ENCODE measurements at regions not wholly inside any gene's neighbourhood (a gene's known extent, or its start where the extent isn't known, plus 50 kb on each side); places are given as distances from the start of the nearest gene placed in this dataset.

DNA sequence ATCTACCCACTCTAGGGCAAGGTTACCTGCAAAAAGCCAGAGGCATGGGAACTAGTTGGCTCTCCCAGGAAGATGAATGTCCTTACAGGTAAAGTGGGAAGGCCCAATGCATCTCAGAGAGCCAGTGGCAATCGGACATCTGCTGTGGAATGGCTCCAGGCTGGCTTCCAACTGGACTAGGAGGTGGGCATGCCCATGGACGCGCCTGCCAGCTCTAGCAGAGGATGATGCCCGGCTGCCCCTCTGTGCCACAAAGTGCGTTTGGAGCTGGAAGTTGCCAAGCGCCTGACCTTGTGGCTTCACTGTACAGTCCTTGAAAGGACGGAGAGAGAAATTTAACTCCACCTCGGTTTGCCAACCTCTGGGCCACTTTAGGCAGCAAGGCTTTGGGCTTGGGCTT lies 84.4 kb downstream of the NR2F2 start:
- no peaks in the 10 kb centered on the region for H3K36me3 ChIP-seq (ENCODE audit: control insufficient read depth, insufficient read depth, low read length)
- H3K27ac ChIP-seq (ENCODE audit: insufficient read depth, low read depth, low read length, poor library complexity, severe bottlenecking): no peak overlapping the region
- WGBS, 2 experiments: 15 to 16% methylated on average over 8 of the region's 8 CpGs
- peaks cover 31% of the 10 kb centered on the region for H3K4me1 ChIP-seq (ENCODE audit: control insufficient read depth, insufficient read depth, low read length)
- no peak overlapping the region for H3K4me3 ChIP-seq (ENCODE audit: insufficient read depth, low read depth, low read length)
- H3K27me3 ChIP-seq (ENCODE audit: control insufficient read depth, insufficient read depth, low read length, poor library complexity, severe bottlenecking): peaks cover 100% of the 10 kb centered on the region
- H3K9me3 ChIP-seq (ENCODE audit: control insufficient read depth, low read length): no peaks in the 10 kb centered on the region

DNA sequence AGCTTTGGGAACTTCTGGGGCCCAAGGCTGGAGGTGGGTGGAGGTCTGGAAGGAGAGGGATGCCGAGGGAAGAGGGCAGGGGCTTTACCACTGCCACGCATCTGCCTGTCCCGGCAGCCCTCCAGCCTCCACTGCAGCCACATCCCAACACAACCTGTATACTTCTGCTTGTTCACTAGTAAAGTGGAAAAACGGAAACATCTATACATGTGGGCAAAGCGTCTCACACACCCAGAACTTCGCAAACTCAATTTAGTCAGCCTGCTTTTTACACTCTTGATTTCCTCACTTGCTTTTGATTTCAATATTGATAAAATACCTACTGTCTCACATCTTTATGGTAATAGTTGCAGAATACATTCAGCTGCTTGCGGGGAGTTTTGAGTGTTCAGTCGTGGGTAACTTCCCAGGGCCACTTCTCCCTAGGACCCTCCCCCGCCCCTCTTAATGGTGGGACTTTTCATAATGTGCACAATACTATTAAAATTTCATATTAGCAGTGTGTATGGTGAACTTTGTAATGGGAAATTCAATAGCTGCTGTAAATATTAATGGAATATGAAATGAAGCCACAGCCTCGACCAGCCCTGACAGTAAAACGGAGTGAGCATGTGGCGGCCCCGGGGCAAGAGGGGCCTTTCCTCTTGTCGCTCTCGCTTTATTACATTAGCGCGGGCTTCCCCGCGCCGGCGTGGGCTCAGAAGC lies 85.2 kb downstream of the NR2F2 start:
- Histone ChIP-seq H3K36me3 (ENCODE audit: control insufficient read depth, insufficient read depth, low read length) (no peaks in the 10 kb centered on the region), H3K9me3 (ENCODE audit: control insufficient read depth, low read length) (no peaks in the 10 kb centered on the region), H3K27ac (ENCODE audit: insufficient read depth, low read depth, low read length, poor library complexity, severe bottlenecking) (no peak overlapping the region), H3K4me1 (ENCODE audit: control insufficient read depth, insufficient read depth, low read length) (peaks cover 31% of the 10 kb centered on the region), H3K4me3 (ENCODE audit: insufficient read depth, low read depth, low read length) (no peak overlapping the region), H3K27me3 (ENCODE audit: control insufficient read depth, insufficient read depth, low read length, poor library complexity, severe bottlenecking) (peaks cover 100% of the 10 kb centered on the region)
- WGBS, 2 experiments: 2 to 4% methylated on average over 18 to 20 of the region's 21 CpGs

DNA sequence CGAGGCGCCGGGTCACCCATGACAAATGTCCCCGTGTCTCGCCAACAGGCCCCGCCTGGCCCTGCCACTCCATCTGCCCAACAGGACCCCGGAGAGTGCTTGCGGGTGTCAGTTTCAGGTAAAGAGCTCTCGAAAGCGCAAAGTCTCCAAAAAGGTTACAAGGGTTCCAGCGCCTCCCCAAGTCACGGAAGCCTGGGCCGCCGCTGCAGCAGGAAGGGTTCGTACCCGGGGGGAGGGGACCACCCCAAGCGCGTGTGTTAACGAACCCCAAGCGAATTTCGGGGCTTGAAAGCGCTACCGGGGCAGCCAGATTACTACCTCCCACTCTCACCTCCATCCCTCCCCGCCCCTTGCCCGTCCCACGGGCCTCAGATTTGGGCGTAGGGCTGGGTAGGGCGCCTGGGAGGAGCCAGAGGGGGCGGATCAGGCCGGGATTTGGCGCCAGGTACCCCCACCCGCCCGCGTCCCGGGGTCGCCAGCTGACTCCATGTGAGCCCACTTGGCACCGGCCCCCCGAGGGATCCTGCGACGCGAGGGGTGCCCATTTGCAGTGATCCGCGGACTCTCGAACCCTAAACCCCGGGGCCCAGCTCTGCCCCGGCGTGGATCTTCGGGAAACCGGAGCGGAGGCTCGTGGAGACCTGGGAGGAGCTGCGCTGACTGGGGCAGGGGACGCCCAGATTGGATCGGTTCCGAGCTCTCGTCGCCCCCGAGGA lies 85.9 kb downstream of the NR2F2 start:
- WGBS, 2 experiments: 1% methylated on average over 58 of the region's 58 CpGs
- H3K27ac ChIP-seq (ENCODE audit: insufficient read depth, low read depth, low read length, poor library complexity, severe bottlenecking): no peak overlapping the region
- H3K27me3 ChIP-seq (ENCODE audit: control insufficient read depth, insufficient read depth, low read length, poor library complexity, severe bottlenecking): peaks cover 100% of the 10 kb centered on the region
- peaks cover 37% of the 10 kb centered on the region for H3K4me1 ChIP-seq (ENCODE audit: control insufficient read depth, insufficient read depth, low read length)
- H3K4me3 ChIP-seq (ENCODE audit: insufficient read depth, low read depth, low read length): peak overlapping the region; percentile 23
- no peaks in the 10 kb centered on the region for H3K9me3 ChIP-seq (ENCODE audit: control insufficient read depth, low read length)
- H3K36me3 ChIP-seq (ENCODE audit: control insufficient read depth, insufficient read depth, low read length): no peaks in the 10 kb centered on the region

DNA sequence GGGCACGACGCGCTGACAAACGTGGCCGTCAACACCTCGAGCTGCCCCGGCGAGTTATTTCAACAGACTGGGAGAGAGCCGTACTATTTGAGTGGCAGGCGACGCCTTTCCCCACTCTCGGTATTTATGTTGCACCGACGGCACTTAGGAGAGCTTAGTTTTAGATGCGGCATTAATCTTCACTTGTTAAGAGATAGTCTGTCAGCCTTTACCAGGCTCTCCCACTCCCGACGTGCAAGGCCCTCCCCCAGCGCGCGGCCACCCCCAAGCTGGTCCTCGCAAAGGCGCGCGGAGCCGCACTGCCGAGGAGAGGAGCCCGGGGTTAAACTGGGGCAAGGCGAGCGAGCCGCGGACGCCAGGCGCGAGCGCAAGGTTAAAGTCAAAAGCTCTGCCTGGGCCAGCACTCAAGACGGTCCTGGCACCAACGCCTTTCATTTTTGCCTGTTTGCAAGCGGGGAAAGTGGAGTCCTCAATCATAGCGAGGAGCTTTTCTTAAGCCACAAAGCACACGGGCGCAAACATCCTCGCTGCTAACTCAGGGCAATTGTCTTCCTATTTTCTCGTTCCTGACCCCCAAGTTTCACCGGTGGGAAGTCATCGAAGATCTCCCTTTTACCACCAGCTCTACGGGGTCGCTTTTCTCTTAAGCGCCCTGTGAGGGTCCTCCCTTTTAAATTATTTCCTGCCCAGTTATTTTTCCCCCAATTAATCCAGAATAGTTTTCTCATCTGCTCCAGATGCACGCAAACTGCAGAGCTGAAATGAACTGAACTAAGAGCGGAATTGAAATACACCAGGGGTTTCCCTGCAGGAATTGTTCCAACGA lies 86.6 kb downstream of the NR2F2 start:
- no peak overlapping the region for H3K27ac ChIP-seq (ENCODE audit: insufficient read depth, low read depth, low read length, poor library complexity, severe bottlenecking)
- 1% methylated on average over 51 of the region's 51 CpGs for WGBS, 2 experiments
- H3K36me3 ChIP-seq (ENCODE audit: control insufficient read depth, insufficient read depth, low read length): no peaks in the 10 kb centered on the region
- no peaks in the 10 kb centered on the region for H3K9me3 ChIP-seq (ENCODE audit: control insufficient read depth, low read length)
- H3K27me3 ChIP-seq (ENCODE audit: control insufficient read depth, insufficient read depth, low read length, poor library complexity, severe bottlenecking): peaks cover 100% of the 10 kb centered on the region
- peak overlapping the region; percentile 23 for H3K4me3 ChIP-seq (ENCODE audit: insufficient read depth, low read depth, low read length)
- H3K4me1 ChIP-seq (ENCODE audit: control insufficient read depth, insufficient read depth, low read length): peaks cover 37% of the 10 kb centered on the region

DNA sequence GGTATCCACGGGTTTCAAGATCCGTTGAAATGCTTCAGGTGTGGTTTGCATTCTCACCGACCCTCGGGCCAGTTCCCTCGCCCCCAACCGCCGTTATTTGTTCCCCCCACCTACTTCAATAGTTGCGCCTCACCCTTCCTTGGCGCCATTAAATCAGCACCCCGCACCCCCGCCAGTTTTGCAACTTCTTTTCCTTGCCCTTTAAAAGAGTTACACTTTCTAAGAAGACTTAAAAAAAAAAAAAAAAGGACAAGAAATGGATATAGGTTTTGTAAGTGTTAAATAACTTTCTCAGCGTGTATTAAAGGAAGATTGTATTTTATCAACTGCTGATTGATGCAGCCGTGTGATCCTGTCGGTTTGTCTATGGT lies 87.2 kb downstream of the NR2F2 start:
- H3K9me3 ChIP-seq (ENCODE audit: control insufficient read depth, low read length): no peaks in the 10 kb centered on the region
- 3 to 4% methylated on average over 12 to 14 of the region's 14 CpGs for WGBS, 2 experiments
- H3K4me1 ChIP-seq (ENCODE audit: control insufficient read depth, insufficient read depth, low read length): peaks cover 37% of the 10 kb centered on the region
- no peaks in the 10 kb centered on the region for H3K36me3 ChIP-seq (ENCODE audit: control insufficient read depth, insufficient read depth, low read length)
- no peak overlapping the region for H3K27ac ChIP-seq (ENCODE audit: insufficient read depth, low read depth, low read length, poor library complexity, severe bottlenecking)
- H3K27me3 ChIP-seq (ENCODE audit: control insufficient read depth, insufficient read depth, low read length, poor library complexity, severe bottlenecking): peaks cover 100% of the 10 kb centered on the region
- no peak overlapping the region for H3K4me3 ChIP-seq (ENCODE audit: insufficient read depth, low read depth, low read length)

DNA sequence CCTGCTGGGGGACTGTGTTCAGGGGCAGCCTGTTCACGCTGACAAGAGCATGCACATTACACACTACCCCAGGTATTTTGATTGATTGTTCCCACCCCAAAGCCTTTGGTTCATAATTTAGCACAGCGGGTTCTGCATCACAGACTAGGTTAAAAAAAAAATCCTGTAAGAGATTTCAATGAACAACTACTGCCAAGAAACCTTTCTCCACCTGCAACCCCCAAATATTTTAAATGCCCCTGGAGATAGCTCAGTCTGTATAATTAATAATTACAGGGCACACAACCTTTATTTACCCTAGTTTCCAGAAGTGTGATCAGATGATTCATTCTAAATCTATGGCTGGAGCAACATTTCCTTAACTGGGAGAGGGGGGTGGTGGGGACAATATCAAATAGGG lies 87.6 kb downstream of the NR2F2 start:
- Histone ChIP-seq H3K4me1 (ENCODE audit: control insufficient read depth, insufficient read depth, low read length) (peaks cover 37% of the 10 kb centered on the region), H3K9me3 (ENCODE audit: control insufficient read depth, low read length) (no peaks in the 10 kb centered on the region)
- WGBS, 2 experiments: 7 to 12% methylated on average over 2 of the region's 2 CpGs

DNA sequence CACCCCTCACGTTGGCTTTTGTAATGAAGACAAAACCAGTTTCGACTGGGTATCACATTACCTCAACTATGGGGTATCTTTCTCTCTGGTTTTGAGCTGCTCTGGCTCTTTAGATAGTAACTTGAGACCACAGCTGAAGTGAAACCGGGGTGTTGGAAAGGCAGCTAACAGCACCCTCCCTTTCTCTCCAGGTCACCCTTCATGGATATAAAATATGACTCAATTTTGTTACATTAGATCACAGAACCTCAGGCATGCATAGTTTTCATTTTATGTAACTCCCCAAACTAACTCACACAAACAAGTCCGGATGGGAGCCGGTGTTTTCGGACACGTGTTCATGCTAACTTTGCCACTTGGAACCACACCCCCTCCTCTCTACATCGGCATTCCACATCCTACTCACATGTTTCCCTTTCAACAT lies 90.7 kb downstream of the NR2F2 start:
- Histone ChIP-seq H3K27me3 (ENCODE audit: control insufficient read depth, insufficient read depth, low read length, poor library complexity, severe bottlenecking) (peaks cover 67% of the 10 kb centered on the region), H3K27ac (ENCODE audit: insufficient read depth, low read depth, low read length, poor library complexity, severe bottlenecking) (peak overlapping the region; percentile 18), H3K4me3 (ENCODE audit: insufficient read depth, low read depth, low read length) (peak overlapping the region; percentile 16), H3K36me3 (ENCODE audit: control insufficient read depth, insufficient read depth, low read length) (no peaks in the 10 kb centered on the region), H3K4me1 (ENCODE audit: control insufficient read depth, insufficient read depth, low read length) (peaks cover 30% of the 10 kb centered on the region), H3K9me3 (ENCODE audit: control insufficient read depth, low read length) (no peaks in the 10 kb centered on the region)
- WGBS, 2 experiments: 19 to 36% methylated on average over 6 to 8 of the region's 8 CpGs

More for the DNA sequence above, 87.6 kb downstream of the NR2F2 start:
- Histone ChIP-seq H3K27me3 (ENCODE audit: control insufficient read depth, insufficient read depth, low read length, poor library complexity, severe bottlenecking) (peaks cover 97% of the 10 kb centered on the region), H3K27ac (ENCODE audit: insufficient read depth, low read depth, low read length, poor library complexity, severe bottlenecking) (no peak overlapping the region), H3K4me3 (ENCODE audit: insufficient read depth, low read depth, low read length) (no peak overlapping the region), H3K36me3 (ENCODE audit: control insufficient read depth, insufficient read depth, low read length) (no peaks in the 10 kb centered on the region)

DNA sequence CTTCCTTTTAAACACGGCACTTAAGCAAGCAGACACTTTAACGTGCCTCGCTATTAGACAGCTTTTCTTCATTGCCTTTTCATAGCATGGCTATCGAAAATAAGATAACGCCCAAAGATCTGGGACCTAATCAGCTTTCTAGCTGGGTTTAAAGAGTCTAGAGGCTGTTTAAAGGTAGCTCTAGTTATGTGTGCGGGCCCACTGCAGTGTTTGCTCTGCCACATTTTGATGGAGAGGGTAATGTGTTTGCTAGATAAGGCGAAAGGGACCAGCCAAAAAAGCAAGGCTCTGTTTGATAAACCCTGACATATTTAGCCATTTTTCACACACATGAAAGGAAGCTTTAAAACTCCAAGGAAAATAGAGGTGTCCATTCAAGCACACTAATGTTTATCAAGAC lies 91.6 kb downstream of the NR2F2 start:
- no peaks in the 10 kb centered on the region for H3K9me3 ChIP-seq (ENCODE audit: control insufficient read depth, low read length)
- WGBS, 2 experiments: 91 to 94% methylated on average over 7 of the region's 7 CpGs
- peaks cover 57% of the 10 kb centered on the region for H3K27me3 ChIP-seq (ENCODE audit: control insufficient read depth, insufficient read depth, low read length, poor library complexity, severe bottlenecking)
- no peaks in the 10 kb centered on the region for H3K36me3 ChIP-seq (ENCODE audit: control insufficient read depth, insufficient read depth, low read length)
- H3K27ac ChIP-seq (ENCODE audit: insufficient read depth, low read depth, low read length, poor library complexity, severe bottlenecking): no peak overlapping the region
- peaks cover 21% of the 10 kb centered on the region for H3K4me1 ChIP-seq (ENCODE audit: control insufficient read depth, insufficient read depth, low read length)
- no peak overlapping the region for H3K4me3 ChIP-seq (ENCODE audit: insufficient read depth, low read depth, low read length)

DNA sequence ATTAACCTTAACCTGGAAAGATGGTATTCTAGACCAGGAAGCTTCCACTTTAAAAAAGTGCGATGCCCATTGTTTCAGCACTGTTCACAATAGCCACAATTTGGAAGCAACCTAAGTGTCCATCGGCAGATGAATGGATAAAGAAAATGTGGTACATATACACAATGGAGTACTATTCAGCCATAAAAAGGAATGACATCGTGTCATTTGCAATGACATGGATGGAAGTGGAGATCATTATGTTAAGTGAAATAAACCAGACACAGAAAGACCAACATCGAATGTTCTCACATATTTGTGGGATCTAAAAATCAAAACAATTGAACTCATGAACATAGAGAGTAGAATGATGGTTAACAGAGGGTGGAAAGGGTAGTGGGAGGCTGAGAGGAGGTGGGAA lies 94.2 kb downstream of the NR2F2 start:
- H3K9me3 ChIP-seq (ENCODE audit: control insufficient read depth, low read length): no peaks in the 10 kb centered on the region
- H3K27ac ChIP-seq (ENCODE audit: insufficient read depth, low read depth, low read length, poor library complexity, severe bottlenecking): no peak overlapping the region
- H3K4me3 ChIP-seq (ENCODE audit: insufficient read depth, low read depth, low read length): no peak overlapping the region
- peaks cover 12% of the 10 kb centered on the region for H3K4me1 ChIP-seq (ENCODE audit: control insufficient read depth, insufficient read depth, low read length)
- WGBS, 2 experiments: 91 to 97% methylated on average over 4 of the region's 4 CpGs
- H3K27me3 ChIP-seq (ENCODE audit: control insufficient read depth, insufficient read depth, low read length, poor library complexity, severe bottlenecking): peaks cover 32% of the 10 kb centered on the region
- no peaks in the 10 kb centered on the region for H3K36me3 ChIP-seq (ENCODE audit: control insufficient read depth, insufficient read depth, low read length)

DNA sequence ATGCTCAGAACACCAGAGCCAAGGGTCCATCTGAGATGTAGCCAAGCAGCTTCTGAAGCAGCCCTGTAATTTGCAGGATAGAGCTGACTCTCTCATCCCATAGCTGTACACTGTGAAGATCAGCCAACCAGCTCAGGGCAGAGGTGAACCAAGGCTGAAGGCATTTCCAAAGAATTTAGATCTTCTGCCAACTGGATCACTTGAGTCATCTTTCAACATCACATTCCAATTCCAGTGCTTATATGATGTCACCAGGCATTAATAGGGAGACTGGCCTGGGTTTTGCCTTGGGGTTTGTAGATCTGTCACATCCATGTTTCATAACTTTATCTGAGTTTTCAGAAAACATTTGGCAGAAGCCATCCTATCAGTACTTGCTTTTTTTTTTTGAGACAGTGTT lies 98.2 kb downstream of the NR2F2 start:
- no peak overlapping the region for H3K27ac ChIP-seq (ENCODE audit: insufficient read depth, low read depth, low read length, poor library complexity, severe bottlenecking)
- no peaks in the 10 kb centered on the region for H3K9me3 ChIP-seq (ENCODE audit: control insufficient read depth, low read length)
- H3K27me3 ChIP-seq (ENCODE audit: control insufficient read depth, insufficient read depth, low read length, poor library complexity, severe bottlenecking): no peaks in the 10 kb centered on the region
- H3K4me1 ChIP-seq (ENCODE audit: control insufficient read depth, insufficient read depth, low read length): no peaks in the 10 kb centered on the region
- no peaks in the 10 kb centered on the region for H3K36me3 ChIP-seq (ENCODE audit: control insufficient read depth, insufficient read depth, low read length)
- no peak overlapping the region for H3K4me3 ChIP-seq (ENCODE audit: insufficient read depth, low read depth, low read length)
